Ovary (tissue), 7 donors: ENCODE measurements at regions not wholly inside any gene's neighbourhood (a gene's known extent, or its start where the extent isn't known, plus 50 kb on each side); places are given as distances from the start of the nearest gene placed in this dataset.
"Not testable (repeated sequence)": the region's sequence is repeated elsewhere in the genome, so short reads cannot be mapped to it uniquely, and the experiment has no call there.

Source experiments
- DNase-seq, 5 donors: peaks; one replicate each; pipeline ENCODE4 v3.0.0-alpha.2; 2019 to 2020
- H3K27ac ChIP-seq, 2 donors: fragments of 200-600 bp; one replicate each; pipeline versions ENCODE4 v1.5.1 to v1.8.0; 2019 to 2022
- H3K27me3 ChIP-seq: fragments of 200-600 bp; one replicate; pipeline ENCODE4 v1.8.0; 2022
- H3K36me3 ChIP-seq: fragments of 200-600 bp; sonication (generic); one replicate; pipeline ENCODE4 v1.5.1; 2019
- H3K4me1 ChIP-seq: one replicate; pipeline ENCODE4 v1.8.1; 2013; ENCODE audit warnings: mild to moderate bottlenecking, moderate library complexity; ENCODE audit not compliant: insufficient read depth
- H3K4me3 ChIP-seq: fragments of 200-600 bp; sonication (generic); one replicate; pipeline ENCODE4 v1.5.1; 2017
- H3K9me3 ChIP-seq, 2 donors: fragments of 200-600 bp in 1 of 2; sonication (generic) in 1 of 2; one replicate each; pipeline versions ENCODE4 v1.5.1 to v1.8.1; 2013 to 2019; ENCODE audit warnings: mild to moderate bottlenecking in 1 of 2, moderate library complexity in 1 of 2
- EP300 ChIP-seq: sonication (generic); formaldehyde crosslinking; IDR thresholded peaks from one replicate; pipeline ENCODE4 v1.6.1; 2017; ENCODE audit warnings: antibody characterized with exemption
- POLR2A ChIP-seq: fragments of 450-650 bp; IDR thresholded peaks from one replicate; pipeline ENCODE4 v1.6.1; 2017; ENCODE audit warnings: antibody characterized with exemption, mild to moderate bottlenecking, moderate library complexity
- WGBS, 3 donors: extraction: QIAGEN DNeasy Blood & Tissue Kit in 1 of 3; methylation state at CpG; one replicate each; pipeline versions ENCODE4 v1.1.5 to v1.1.7; 2013 to 2017; 5-methylcytosine and 5-hydroxymethylcytosine counted together
- intact Hi-C, 4 donors: fragments of 100-400 bp; cut with DNase I; formaldehyde crosslinking; loops; one replicate each; pipeline versions ENCODE4 v1.11.0 to v1.15.1; 2022 to 2023
- TF ChIP-seq, protein P1 (sequence below), 3 donors: fragments of 450-650 bp in 2 of 3; fragments of 200-600 bp in 1 of 3; IDR thresholded peaks; one replicate each; pipeline versions ENCODE4 v1.5.1 to v1.8.0; 2016 to 2022; ENCODE audit warnings: antibody characterized with exemption in 3 of 3, mild to moderate bottlenecking in 1 of 3
- donor health status: DM: no; HTN: no; CAD: no; lungs with moderate emphysema.
- donor health status: DM: no; HTN: no; CAD: no.
- donor health status: Bipolar disorder and iron deficiency.
- donor health status: DM: no; HTN: no; CAD: no.
- donor health status: DM: yes; HTN: yes; CAD: no.

DNA sequence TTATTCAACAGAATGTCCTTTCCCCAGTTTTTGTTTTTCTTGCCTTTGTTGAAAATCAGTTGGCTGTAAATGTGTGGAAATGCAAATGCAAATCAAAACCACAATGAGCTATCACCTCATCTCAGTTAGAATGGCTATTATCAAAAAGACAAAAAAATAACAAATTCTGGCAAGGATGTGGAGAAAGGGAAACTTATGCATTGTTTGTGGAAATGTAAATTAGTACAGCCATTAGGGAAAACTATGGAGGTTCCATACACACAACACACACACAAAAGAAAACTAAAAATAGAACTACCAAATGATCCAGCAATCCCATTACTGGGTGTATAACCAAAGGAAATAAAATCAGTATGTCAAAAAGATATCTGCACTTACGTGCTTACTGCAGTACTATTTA lies 518.8 kb upstream of the ATXN7L3B start:
- H3K27me3 ChIP-seq: no peaks in the 10 kb centered on the region
- intact Hi-C loops: no loop called here
- no peak overlapping the region for H3K4me3 ChIP-seq
- no peaks in the 10 kb centered on the region for H3K4me1 ChIP-seq
- TF ChIP-seq EP300: no peak
- TF ChIP-seq, protein P1, sequence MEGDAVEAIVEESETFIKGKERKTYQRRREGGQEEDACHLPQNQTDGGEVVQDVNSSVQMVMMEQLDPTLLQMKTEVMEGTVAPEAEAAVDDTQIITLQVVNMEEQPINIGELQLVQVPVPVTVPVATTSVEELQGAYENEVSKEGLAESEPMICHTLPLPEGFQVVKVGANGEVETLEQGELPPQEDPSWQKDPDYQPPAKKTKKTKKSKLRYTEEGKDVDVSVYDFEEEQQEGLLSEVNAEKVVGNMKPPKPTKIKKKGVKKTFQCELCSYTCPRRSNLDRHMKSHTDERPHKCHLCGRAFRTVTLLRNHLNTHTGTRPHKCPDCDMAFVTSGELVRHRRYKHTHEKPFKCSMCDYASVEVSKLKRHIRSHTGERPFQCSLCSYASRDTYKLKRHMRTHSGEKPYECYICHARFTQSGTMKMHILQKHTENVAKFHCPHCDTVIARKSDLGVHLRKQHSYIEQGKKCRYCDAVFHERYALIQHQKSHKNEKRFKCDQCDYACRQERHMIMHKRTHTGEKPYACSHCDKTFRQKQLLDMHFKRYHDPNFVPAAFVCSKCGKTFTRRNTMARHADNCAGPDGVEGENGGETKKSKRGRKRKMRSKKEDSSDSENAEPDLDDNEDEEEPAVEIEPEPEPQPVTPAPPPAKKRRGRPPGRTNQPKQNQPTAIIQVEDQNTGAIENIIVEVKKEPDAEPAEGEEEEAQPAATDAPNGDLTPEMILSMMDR (IDR thresholded peaks at IDR 0.05): no peak
- no peak for TF ChIP-seq POLR2A
- H3K27ac ChIP-seq: no peak overlapping the region
- no peak for DNase-seq
- 83 to 86% (median 86%) methylated on average over 1 of the region's 1 CpG for WGBS, 3 donors
- no peaks in the 10 kb centered on the region for H3K9me3 ChIP-seq
- no peaks in the 10 kb centered on the region for H3K36me3 ChIP-seq

DNA sequence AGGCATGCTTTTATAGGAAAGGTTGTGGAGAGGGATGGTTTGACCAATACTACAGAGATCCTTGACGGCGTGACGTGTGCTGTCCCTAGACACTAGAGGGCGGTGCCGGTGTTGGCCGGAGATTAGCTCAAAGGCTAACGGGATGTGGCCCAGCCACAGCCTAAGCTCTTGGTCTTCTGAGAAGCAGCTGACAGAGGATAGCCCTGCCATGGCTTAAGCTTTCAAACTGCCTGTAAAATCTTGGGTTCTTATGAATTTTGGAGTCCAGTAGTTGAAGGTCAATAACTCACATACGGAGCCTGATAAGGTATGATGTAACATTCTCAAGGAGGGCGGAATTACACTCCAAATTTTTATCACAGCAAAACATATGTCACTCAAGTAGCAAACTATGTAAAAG lies 515.7 kb upstream of the ATXN7L3B start:
- WGBS, 3 donors: 14 to 17% (median 14%) methylated on average over 9 of the region's 9 CpGs
- DNase-seq: peak; percentile 18 to 45 (median 20)

GRCh38 chr12:74031045-74031444 lies 506.6 kb upstream of the ATXN7L3B start:
- Histone ChIP-seq H3K4me1 (no peaks in the 10 kb centered on the region), H3K36me3 (no peaks in the 10 kb centered on the region), H3K9me3 (no peaks in the 10 kb centered on the region), H3K27ac (no peak overlapping the region), H3K4me3 (no peak overlapping the region), H3K27me3 (no peaks in the 10 kb centered on the region)
- no peak for TF ChIP-seq POLR2A
- TF ChIP-seq, protein P1 (IDR thresholded peaks at IDR 0.05): no peak
- no peak for TF ChIP-seq EP300
- 54 to 65% (median 55%) methylated on average over 2 of the region's 2 CpGs for WGBS, 3 donors
- no peak for DNase-seq
- intact Hi-C loops: no loop called here

More for the DNA sequence above, 515.7 kb upstream of the ATXN7L3B start:
- intact Hi-C loops: no loop called here
- Histone ChIP-seq H3K27me3 (no peaks in the 10 kb centered on the region), H3K36me3 (no peaks in the 10 kb centered on the region), H3K9me3 (no peaks in the 10 kb centered on the region), H3K4me1 (no peaks in the 10 kb centered on the region), H3K27ac (no peak overlapping the region), H3K4me3 (no peak overlapping the region)
- TF ChIP-seq POLR2A (no peak), EP300 (no peak)
- TF ChIP-seq, protein P1 (IDR thresholded peaks at IDR 0.05): no peak

DNA sequence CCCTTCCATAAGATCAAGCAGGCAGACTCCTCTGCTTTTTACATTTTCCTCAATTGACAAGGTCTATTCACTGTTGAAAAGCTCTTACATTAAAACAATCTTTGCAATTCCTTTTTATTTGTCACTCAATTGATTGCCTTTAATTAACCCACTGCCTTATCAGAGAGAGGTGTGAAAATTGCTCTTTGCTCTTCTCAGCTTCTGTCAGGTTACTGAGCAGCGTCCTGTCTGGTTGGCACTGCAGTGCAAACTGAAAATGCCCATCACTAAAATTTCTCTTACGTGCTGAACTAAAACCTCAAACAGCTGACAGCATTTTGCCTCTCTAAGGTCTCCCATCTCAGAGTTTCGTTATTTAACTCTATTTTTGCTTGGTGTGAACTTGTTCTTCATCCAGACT lies 504.1 kb upstream of the ATXN7L3B start:
- H3K27me3 ChIP-seq: no peaks in the 10 kb centered on the region
- H3K27ac ChIP-seq: no peak overlapping the region
- no peaks in the 10 kb centered on the region for H3K36me3 ChIP-seq
- no peaks in the 10 kb centered on the region for H3K9me3 ChIP-seq
- DNase-seq: no peak
- 43 to 64% (median 52%) methylated on average over 3 of the region's 3 CpGs for WGBS, 3 donors
- intact Hi-C loops: no loop called here
- no peak for TF ChIP-seq EP300
- TF ChIP-seq, protein P1 (IDR thresholded peaks at IDR 0.05): no peak
- no peak for TF ChIP-seq POLR2A
- H3K4me3 ChIP-seq: no peak overlapping the region
- H3K4me1 ChIP-seq: no peaks in the 10 kb centered on the region

DNA sequence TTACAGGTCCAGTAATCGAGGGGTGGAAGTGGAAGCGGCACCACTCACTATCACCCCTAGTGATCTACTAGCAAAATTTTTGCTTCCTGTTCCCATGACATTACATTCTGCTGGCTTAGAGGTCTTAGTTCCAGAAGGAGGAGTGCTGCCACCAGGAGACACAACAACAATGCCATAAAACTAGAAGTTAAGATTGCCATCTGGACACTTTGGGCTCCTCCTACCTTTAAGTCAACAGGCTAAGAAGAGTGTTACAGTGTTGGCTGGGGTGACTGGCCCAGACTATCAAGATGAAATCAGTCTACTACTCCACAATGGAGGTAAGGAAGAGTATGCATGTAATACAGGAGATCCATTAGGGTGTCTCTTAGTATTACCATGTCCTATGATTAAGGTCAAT lies 498.5 kb upstream of the ATXN7L3B start:
- H3K36me3 ChIP-seq: not testable (repeated sequence)

More for the DNA sequence above, 498.5 kb upstream of the ATXN7L3B start:
- DNase-seq, H3K27me3 ChIP-seq, H3K27ac ChIP-seq, H3K4me1 ChIP-seq, intact Hi-C loops, H3K9me3 ChIP-seq, H3K4me3 ChIP-seq: not testable (repeated sequence)
- 86 to 91% (median 89%) methylated on average over 2 of the region's 2 CpGs for WGBS, 3 donors
